Ovary (tissue), 3 donors: ENCODE measurements at regions not wholly inside any gene's neighbourhood (a gene's known extent, or its start where the extent isn't known, plus 50 kb on each side); places are given as distances from the start of the nearest gene placed in this dataset.
"Not testable (repeated sequence)": the region's sequence is repeated elsewhere in the genome, so short reads cannot be mapped to it uniquely, and the experiment has no call there.

ENCODE experiments used
- CTCF ChIP-seq, 3 donors: fragments of 450-650 bp in 2 of 3; fragments of 200-600 bp in 1 of 3; IDR thresholded peaks; one replicate each; pipeline versions ENCODE4 v1.5.1 to v1.8.0; 2016 to 2022; ENCODE audit warnings: antibody characterized with exemption in 3 of 3, mild to moderate bottlenecking in 1 of 3
- EP300 ChIP-seq: sonication (generic); formaldehyde crosslinking; IDR thresholded peaks from one replicate; pipeline ENCODE4 v1.6.1; 2017; ENCODE audit warnings: antibody characterized with exemption
- donor health status: DM: no; HTN: no; CAD: no.

- TF ChIP-seq CTCF (IDR thresholded peaks at IDR 0.05); EP300: not testable (repeated sequence)
These were observed 56.0 kb upstream of the LMO2 start for GRCh38 chr11:33947918-33948317.
